ENCODE measurements at regions not wholly inside any gene's neighbourhood (a gene's known extent, or its start where the extent isn't known, plus 50 kb on each side); places are given as distances from the start of the nearest gene placed in this dataset.

DNA sequence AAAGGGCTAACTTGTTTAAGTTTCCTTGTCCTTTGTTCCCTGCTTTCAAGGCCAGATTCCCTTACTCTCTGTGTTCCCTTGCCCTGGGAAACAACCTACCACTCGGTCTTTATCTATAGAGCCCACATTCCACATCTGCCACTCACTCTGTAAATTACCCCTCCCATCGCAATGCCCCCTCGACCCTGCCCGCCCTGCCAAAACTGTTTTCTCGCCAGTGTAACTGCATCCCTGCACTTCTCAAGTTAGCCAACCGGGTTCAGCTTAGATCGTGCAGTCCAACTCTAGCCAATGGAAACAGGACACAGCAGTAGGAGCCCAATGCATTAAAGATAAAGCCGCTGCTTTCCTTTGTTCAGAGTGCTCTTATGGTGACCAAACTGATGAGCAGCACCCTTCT, 263.6 kb downstream of the TBL1XR1 start:
- intact Hi-C loops (cut with DNase I, micrococcal nuclease): no loop called here
- Histone ChIP-seq H3K4me3 (no peak overlapping the region), H3K9me3 (no peaks in the 10 kb centered on the region), H3K4me1 (ENCODE audit: low read depth) (no peaks in the 10 kb centered on the region), H3K36me3 (ENCODE audit: low read depth) (no peaks in the 10 kb centered on the region)
- ATAC-seq (no peak), DNase-seq (no peak)
- TF ChIP-seq, protein P1, sequence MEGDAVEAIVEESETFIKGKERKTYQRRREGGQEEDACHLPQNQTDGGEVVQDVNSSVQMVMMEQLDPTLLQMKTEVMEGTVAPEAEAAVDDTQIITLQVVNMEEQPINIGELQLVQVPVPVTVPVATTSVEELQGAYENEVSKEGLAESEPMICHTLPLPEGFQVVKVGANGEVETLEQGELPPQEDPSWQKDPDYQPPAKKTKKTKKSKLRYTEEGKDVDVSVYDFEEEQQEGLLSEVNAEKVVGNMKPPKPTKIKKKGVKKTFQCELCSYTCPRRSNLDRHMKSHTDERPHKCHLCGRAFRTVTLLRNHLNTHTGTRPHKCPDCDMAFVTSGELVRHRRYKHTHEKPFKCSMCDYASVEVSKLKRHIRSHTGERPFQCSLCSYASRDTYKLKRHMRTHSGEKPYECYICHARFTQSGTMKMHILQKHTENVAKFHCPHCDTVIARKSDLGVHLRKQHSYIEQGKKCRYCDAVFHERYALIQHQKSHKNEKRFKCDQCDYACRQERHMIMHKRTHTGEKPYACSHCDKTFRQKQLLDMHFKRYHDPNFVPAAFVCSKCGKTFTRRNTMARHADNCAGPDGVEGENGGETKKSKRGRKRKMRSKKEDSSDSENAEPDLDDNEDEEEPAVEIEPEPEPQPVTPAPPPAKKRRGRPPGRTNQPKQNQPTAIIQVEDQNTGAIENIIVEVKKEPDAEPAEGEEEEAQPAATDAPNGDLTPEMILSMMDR (IDR thresholded peaks at IDR 0.05): no peak

DNA sequence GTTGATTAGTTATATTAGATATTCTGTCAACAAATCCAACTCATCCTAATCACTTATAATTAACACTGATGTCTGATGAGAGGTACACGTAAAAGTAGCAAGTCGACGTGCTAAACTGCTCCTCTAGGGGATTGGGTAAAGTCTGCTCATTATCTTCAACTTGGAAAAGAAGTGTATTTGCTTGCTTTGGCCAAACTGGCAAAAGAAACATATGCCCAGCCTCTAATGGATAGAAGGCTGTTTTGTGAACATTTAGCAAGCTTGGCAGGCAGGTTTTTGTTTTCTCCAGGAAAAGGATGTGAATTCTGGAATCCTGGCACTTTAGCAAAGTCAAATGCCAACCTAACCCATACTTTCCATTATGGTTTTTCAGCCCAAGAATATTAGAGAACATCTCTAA, 264.8 kb downstream of the TBL1XR1 start:
- Histone ChIP-seq H3K9me3 (no peaks in the 10 kb centered on the region), H3K4me3 (no peak overlapping the region), H3K4me1 (ENCODE audit: low read depth) (no peaks in the 10 kb centered on the region), H3K36me3 (ENCODE audit: low read depth) (no peaks in the 10 kb centered on the region)
- ATAC-seq: no peak
- no peak for DNase-seq
- intact Hi-C loops (cut with DNase I, micrococcal nuclease): no loop called here
- TF ChIP-seq, protein P1 (IDR thresholded peaks at IDR 0.05): no peak

GRCh38 chr3:176931991-176932390, 265.3 kb downstream of the TBL1XR1 start:
- H3K4me1 ChIP-seq (ENCODE audit: low read depth): no peaks in the 10 kb centered on the region
- DNase-seq (no peak), ATAC-seq (no peak)
- no peak overlapping the region for H3K4me3 ChIP-seq
- no peaks in the 10 kb centered on the region for H3K9me3 ChIP-seq
- intact Hi-C loops (cut with DNase I, micrococcal nuclease): no loop called here
- TF ChIP-seq, protein P1 (IDR thresholded peaks at IDR 0.05): no peak
- no peaks in the 10 kb centered on the region for H3K36me3 ChIP-seq (ENCODE audit: low read depth)

DNA sequence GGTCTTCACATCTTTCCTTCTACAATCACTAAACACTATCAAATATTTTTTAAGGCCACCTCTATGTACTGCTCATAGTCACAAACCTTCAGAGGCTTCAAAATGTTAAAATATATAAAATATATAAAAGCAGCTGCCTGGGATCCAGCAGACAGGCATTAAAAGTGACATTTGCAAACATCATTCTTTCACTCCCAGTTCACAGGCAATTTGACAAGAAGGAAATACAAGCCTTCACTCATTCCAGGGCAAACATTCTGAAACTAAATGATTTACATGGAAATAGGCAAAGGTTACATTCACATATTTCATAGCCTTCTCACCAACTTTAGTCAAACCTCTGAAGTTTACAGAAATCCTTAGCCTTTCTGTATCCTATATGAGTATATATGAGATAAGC, 266.3 kb downstream of the TBL1XR1 start:
- DNase-seq (no peak), ATAC-seq (no peak)
- intact Hi-C loops (cut with DNase I, micrococcal nuclease): no loop called here
- Histone ChIP-seq H3K4me3 (no peak overlapping the region), H3K4me1 (ENCODE audit: low read depth) (no peaks in the 10 kb centered on the region), H3K36me3 (ENCODE audit: low read depth) (no peaks in the 10 kb centered on the region), H3K9me3 (no peaks in the 10 kb centered on the region)
- TF ChIP-seq, protein P1 (IDR thresholded peaks at IDR 0.05): no peak

DNA sequence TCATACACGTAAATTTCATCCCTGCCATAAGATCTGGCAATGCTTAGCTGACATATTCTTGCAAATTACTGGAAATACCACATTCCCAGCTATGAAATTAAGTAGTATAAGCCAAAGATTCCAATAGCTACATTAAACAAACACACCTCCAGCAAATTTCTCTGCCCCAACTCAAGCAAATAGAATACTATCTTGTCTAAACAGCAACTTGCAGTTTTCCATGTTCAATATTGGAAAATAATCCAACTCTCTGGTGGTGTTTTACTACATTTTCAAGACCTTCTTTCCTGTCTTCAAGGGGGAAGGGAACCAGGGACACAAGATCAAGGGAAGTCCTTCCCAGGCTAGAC, 268.7 kb downstream of the TBL1XR1 start:
- Histone ChIP-seq H3K4me3 (no peak overlapping the region), H3K36me3 (ENCODE audit: low read depth) (no peaks in the 10 kb centered on the region), H3K4me1 (ENCODE audit: low read depth) (no peaks in the 10 kb centered on the region), H3K9me3 (no peaks in the 10 kb centered on the region)
- no peak for ATAC-seq
- intact Hi-C loops (cut with DNase I, micrococcal nuclease): no loop called here
- no peak for DNase-seq
- TF ChIP-seq, protein P1 (IDR thresholded peaks at IDR 0.05): no peak

Measured in mucosa of descending colon (tissue), 3 donors.